Fibroblast of the aortic adventitia (primary cell): ENCODE measurements at regions not wholly inside any gene's neighbourhood (a gene's known extent, or its start where the extent isn't known, plus 50 kb on each side); places are given as distances from the start of the nearest gene placed in this dataset.
"Not testable (repeated sequence)": the region's sequence is repeated elsewhere in the genome, so short reads cannot be mapped to it uniquely, and the experiment has no call there.

Experiments
- DNase-seq: peaks from one replicate; pipeline ENCODE4 v3.0.0-alpha.2; 2010; ENCODE audit warnings: low read depth
- H3K4me3 ChIP-seq: 2 replicates; pipeline ENCODE4 v1.5.1; 2011; ENCODE audit warnings: low read depth, mild to moderate bottlenecking, control low read depth, low read length, moderate library complexity
- CTCF ChIP-seq: IDR thresholded peaks from 2 replicates; pipeline ENCODE4 v1.5.1; 2011; ENCODE audit warnings: mild to moderate bottlenecking, low read length, control low read depth, inconsistent platforms; ENCODE audit not compliant: insufficient read depth

- H3K4me3 ChIP-seq = no peak overlapping the region
- no peak for DNase-seq
- no peak for TF ChIP-seq CTCF
Measured at GRCh38 chr4:143819029-143819428, 86.3 kb downstream of the GYPE start.

- not testable (repeated sequence) for H3K4me3 ChIP-seq, DNase-seq
Measured at GRCh38 chr4:143817866-143818265, 87.5 kb downstream of the GYPE start.

GRCh38 chr4:143815375-143815774 lies 90.0 kb downstream of the GYPE start:
- not testable (repeated sequence) for DNase-seq, H3K4me3 ChIP-seq

- DNase-seq = not testable (repeated sequence)
Measured at GRCh38 chr4:143813431-143814154, 91.8 kb downstream of the GYPE start.

GRCh38 chr4:143791693-143792092 lies 91.2 kb upstream of the FREM3 start:
- H3K4me3 ChIP-seq, DNase-seq: not testable (repeated sequence)

More at GRCh38 chr4:143813431-143814154, 91.8 kb downstream of the GYPE start:
- H3K4me3 ChIP-seq = not testable (repeated sequence)

- DNase-seq, H3K4me3 ChIP-seq: not testable (repeated sequence)
Measured at GRCh38 chr4:143790425-143790824, 90.0 kb upstream of the FREM3 start.

- H3K4me3 ChIP-seq, DNase-seq: not testable (repeated sequence)
Measured at GRCh38 chr4:143789618-143790017, 89.1 kb upstream of the FREM3 start.

- no peak for TF ChIP-seq CTCF
- no peak for DNase-seq
Measured at GRCh38 chr4:143784567-143784966, 84.1 kb upstream of the FREM3 start.

GRCh38 chr4:143782521-143782920 lies 82.0 kb upstream of the FREM3 start:
- no peak for TF ChIP-seq CTCF
- no peak for DNase-seq
- no peak overlapping the region for H3K4me3 ChIP-seq

More at GRCh38 chr4:143784567-143784966, 84.1 kb upstream of the FREM3 start:
- H3K4me3 ChIP-seq = no peak overlapping the region

- DNase-seq = peak; percentile 37
- H3K4me3 ChIP-seq = no peak overlapping the region
- peak; percentile 66 for TF ChIP-seq CTCF
Measured at GRCh38 chr4:143773998-143774895, 73.8 kb upstream of the FREM3 start.
